ENCODE measurements at regions not wholly inside any gene's neighbourhood (a gene's known extent, or its start where the extent isn't known, plus 50 kb on each side); places are given as distances from the start of the nearest gene placed in this dataset.
A peak's percentile ranks its signal among the peaks of the same experiment; 100 is the strongest.

- DNase-seq = no peak
These were observed 227.8 kb upstream of the MAP3K1 start for GRCh38 chr5:56587381-56588130.

- no peak for DNase-seq
These were observed 229.2 kb upstream of the MAP3K1 start for GRCh38 chr5:56585999-56586691.

- peak; percentile 73 for DNase-seq
These were observed 229.9 kb upstream of the MAP3K1 start for GRCh38 chr5:56585461-56585860.

DNA sequence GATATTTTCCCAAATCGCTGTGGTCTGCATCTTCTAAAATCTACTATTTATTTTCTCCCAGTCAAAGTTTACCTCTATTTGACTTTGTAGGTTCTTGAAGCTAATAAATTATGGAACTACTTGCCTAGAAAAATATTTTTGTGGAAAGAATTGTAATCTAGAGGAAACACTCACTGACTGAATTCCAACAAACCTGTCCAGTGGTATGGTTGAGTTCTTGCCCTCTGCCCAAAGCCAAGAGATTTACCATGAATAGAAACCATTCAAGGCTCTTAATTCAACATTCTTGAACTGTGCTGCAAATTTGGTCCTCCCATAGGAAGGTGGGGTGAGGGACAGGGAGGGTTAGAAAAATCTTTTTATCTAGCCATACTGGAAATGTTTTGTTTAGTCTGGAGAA is 233.9 kb upstream of the MAP3K1 start:
- no peak for DNase-seq

GRCh38 chr5:56580864-56581263 is 234.5 kb upstream of the MAP3K1 start:
- DNase-seq = no peak

DNA sequence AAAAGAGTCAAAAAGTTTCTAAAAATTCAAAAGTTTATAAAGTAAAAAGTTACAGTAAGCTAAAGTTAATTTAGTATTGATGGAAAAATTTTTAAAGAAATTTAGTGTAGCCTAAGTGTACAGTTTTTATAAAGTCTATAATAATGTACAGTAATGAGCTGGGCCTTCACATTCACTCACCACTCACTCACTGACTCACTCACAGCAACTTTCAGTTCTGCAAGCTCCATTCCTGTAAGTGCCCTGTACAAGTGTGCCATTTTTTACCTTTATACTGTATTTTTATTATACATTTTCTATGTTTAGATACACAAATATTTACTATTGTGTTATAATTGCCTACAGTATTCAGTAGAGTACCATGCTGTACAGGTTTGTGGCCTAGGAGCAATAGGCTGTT is 239.5 kb upstream of the MAP3K1 start:
- DNase-seq = no peak

GRCh38 chr5:56574778-56575177 is 240.6 kb upstream of the MAP3K1 start:
- no peak for DNase-seq

GRCh38 chr5:56569566-56569965 is 245.8 kb upstream of the MAP3K1 start:
- DNase-seq = peak; percentile 89

GRCh38 chr5:56569076-56569475 is 246.3 kb upstream of the MAP3K1 start:
- peak; percentile 33 for DNase-seq

DNA sequence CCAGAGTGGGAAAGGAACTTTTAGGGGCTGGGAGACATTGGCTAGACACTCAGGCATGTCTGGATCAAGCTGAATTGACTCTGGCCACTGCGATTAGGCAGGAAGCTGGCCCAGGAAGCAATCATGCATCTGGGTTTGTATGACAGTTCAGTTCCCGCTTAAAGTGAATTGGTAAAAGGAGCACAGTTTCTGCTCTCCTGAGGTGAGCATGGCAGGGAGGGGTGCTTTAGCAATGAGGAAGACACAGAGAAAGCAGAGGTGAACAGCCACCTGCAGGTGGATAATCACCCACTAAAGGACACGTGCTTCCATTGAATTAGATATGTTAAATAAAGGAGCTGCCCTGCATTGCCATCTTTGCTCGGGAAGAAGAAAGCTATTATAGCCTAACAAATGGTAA is 248.1 kb upstream of the MAP3K1 start:
- DNase-seq = no peak

- DNase-seq = no peak
These were observed 248.7 kb upstream of the MAP3K1 start for GRCh38 chr5:56566374-56567249.

- no peak for DNase-seq
These were observed 249.7 kb upstream of the MAP3K1 start for GRCh38 chr5:56565644-56566043.

DNA sequence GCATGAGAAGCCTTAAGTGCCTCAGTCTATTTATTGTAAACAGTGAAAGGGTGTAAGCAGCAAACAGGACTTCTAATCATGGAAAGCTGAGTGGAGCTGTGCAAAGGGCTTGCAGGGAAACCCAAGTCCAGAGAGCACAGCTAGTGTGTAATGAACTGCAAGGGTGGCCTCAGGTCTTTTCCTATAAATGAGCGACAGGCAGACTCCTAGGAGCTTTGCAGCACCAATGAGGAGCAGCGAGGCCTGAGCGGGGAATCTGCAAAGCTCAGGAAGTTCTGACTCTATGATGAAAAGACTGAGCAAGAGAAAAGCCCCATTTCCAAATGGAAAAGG is 250.1 kb upstream of the MAP3K1 start:
- no peak for DNase-seq

GRCh38 chr5:56564541-56565282 is 250.6 kb upstream of the MAP3K1 start:
- DNase-seq = peak; percentile 44

- DNase-seq = no peak
These were observed 253.9 kb upstream of the MAP3K1 start for GRCh38 chr5:56561455-56561854.

- DNase-seq = no peak
These were observed 257.1 kb upstream of the MAP3K1 start for GRCh38 chr5:56558131-56558745.

DNA sequence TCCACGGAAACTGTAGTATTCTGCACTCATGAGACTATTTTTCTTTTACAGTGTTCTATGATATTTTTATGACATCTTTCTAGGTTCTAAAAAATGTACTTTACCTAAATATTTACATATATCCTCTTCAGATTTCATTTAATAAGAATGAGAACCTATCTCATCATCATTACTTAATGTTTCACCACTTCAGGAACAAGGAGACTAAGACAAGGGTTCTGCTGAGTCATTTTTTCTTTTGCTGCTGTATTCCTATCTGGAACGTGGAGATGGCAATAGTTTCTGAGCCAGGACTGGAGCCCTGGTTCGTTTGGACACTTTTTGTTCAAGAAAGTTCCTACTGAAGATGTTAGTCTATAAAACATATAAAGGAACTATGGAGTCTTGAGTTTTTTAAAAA is 258.2 kb upstream of the MAP3K1 start:
- DNase-seq = peak; percentile 16

DNA sequence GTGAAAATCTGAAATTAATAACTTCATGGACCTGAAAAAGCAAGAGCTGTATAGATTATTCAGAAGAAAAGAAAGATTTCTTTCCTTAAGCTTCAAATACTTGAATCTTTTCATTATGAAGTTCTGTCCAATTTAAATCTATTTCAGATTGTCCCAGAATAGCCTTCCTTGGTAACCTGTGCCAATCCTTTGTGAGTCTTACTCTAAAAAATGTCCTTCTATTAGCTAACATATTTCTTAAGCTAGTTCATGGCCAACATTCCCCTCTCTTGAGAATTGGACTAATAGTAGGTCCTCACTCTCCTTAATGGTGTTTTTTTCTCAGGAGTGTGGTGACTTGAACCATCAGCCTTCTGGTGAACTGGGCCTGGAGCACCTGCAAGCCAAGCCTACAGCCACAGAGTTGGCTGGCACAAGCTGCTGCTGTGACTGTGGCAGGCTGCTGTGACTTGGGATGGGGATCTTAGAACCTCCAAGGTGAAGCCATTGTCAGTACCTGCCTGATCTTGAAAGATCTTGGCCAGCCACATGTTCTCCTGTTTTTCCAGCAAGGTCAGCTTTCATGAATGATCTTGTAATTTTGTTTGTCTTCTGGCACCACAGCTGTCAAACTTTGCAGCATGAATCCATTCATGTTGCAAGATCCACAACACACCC is 262.6 kb upstream of the MAP3K1 start:
- peak; percentile 70 for DNase-seq

DNA sequence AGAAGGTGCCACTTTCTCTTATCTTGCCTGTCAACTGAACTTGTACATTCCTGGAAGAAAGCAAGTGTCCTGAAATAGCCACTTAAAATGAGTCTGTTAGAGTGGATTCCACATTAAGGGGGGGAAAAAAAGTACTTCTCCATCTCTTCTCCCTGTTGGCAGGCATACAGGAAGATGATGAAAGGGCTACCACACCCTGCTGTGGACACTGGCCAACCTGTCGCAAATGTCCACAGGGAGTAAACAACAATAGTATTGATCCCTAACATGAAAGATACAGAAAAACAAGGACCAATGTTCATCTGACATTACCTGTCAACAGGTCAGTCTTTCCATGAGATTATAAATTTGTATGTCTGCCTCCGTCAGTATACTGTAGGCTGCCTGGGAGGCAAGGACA is 265.1 kb upstream of the MAP3K1 start:
- DNase-seq = no peak

- DNase-seq = no peak
These were observed 266.1 kb upstream of the MAP3K1 start for GRCh38 chr5:56549096-56549886.

- no peak for DNase-seq
These were observed 270.3 kb upstream of the MAP3K1 start for GRCh38 chr5:56545016-56545415.
